PC-9 (cell line): ENCODE measurements at regions not wholly inside any gene's neighbourhood (a gene's known extent, or its start where the extent isn't known, plus 50 kb on each side); places are given as distances from the start of the nearest gene placed in this dataset.

Experiments
- CTCF ChIP-seq: fragments of 200-600 bp; sonication (generic); conservative IDR thresholded peaks from 2 replicates; pipeline ENCODE4 v1.6.1; 2017; ENCODE audit warnings: mixed run types, antibody characterized with exemption, mild to moderate bottlenecking, moderate library complexity
- EZH2 ChIP-seq: fragments of 200-600 bp; sonication (generic); IDR thresholded peaks from 2 replicates; pipeline ENCODE4 v1.8.0; 2017; ENCODE audit warnings: antibody characterized with exemption, low read depth

GRCh38 chr16:9687737-9688319 lies 494.4 kb downstream of the GRIN2A start:
- no peak for TF ChIP-seq CTCF
- TF ChIP-seq EZH2: no peak
